HepG2 (cell line): ENCODE measurements at regions not wholly inside any gene's neighbourhood (a gene's known extent, or its start where the extent isn't known, plus 50 kb on each side); places are given as distances from the start of the nearest gene placed in this dataset.

Experiments used
- EED ChIP-seq: sonication (generic); formaldehyde crosslinking; IDR thresholded peaks from 2 replicates; pipeline ENCODE4 v1.5.0; 2020; ENCODE audit warnings: mild to moderate bottlenecking, missing genetic modification reagents
- KDM2A ChIP-seq: sonication (generic); formaldehyde crosslinking; IDR thresholded peaks from 2 replicates; pipeline ENCODE4 v1.4.0; 2020; ENCODE audit warnings: low read depth, missing genetic modification reagents, borderline replicate concordance
- KMT2A ChIP-seq: sonication (generic); formaldehyde crosslinking; IDR thresholded peaks from 2 replicates; pipeline ENCODE4 v1.4.0; 2020; ENCODE audit warnings: missing genetic modification reagents
- LRRFIP1 ChIP-seq: sonication (generic); formaldehyde crosslinking; conservative IDR thresholded peaks from 2 replicates; pipeline ENCODE4 v1.4.0; 2020; ENCODE audit warnings: missing genetic modification reagents
- MATR3 ChIP-seq: sonication (generic); formaldehyde crosslinking; IDR thresholded peaks from 2 replicates; pipeline ENCODE4 v1.4.0; 2020; ENCODE audit warnings: missing genetic modification reagents
- TGIF2 ChIP-seq: IDR thresholded peaks from 2 replicates; pipeline ENCODE4 v1.6.1; 2016; ENCODE audit warnings: control low read depth, missing compliant biosample characterization
- ZHX2 ChIP-seq, 2 experiments: sonication (generic) in 1 of 2; formaldehyde crosslinking in 1 of 2; IDR thresholded peaks; 2 replicates each; pipeline versions ENCODE4 v1.6.1 to v1.9.0; 2014 to 2022; ENCODE audit warnings: antibody characterized with exemption in 1 of 2, borderline replicate concordance in 1 of 2, inconsistent platforms in 1 of 2, low read depth in 1 of 2, missing genetic modification reagents in 1 of 2
- ZNF34 ChIP-seq: sonication (generic); formaldehyde crosslinking; IDR thresholded peaks from 2 replicates; pipeline ENCODE4 v1.4.0; 2020; ENCODE audit warnings: mild to moderate bottlenecking, missing genetic modification reagents, borderline replicate concordance
- ZNF432 ChIP-seq: sonication (generic); formaldehyde crosslinking; IDR thresholded peaks from 2 replicates; pipeline ENCODE4 v1.5.0; 2020; ENCODE audit warnings: missing genetic modification reagents, mild to moderate bottlenecking, borderline replicate concordance
- ZNF460 ChIP-seq: sonication (generic); formaldehyde crosslinking; IDR thresholded peaks from 2 replicates; pipeline ENCODE4 v1.5.1; 2020; ENCODE audit warnings: missing genetic modification reagents, mild to moderate bottlenecking, borderline replicate concordance
- ZNF576 ChIP-seq: sonication (generic); formaldehyde crosslinking; IDR thresholded peaks from 2 replicates; pipeline ENCODE4 v1.4.0; 2020; ENCODE audit warnings: mild to moderate bottlenecking, missing genetic modification reagents
- ZNF720 ChIP-seq: sonication (generic); formaldehyde crosslinking; IDR thresholded peaks from 2 replicates; pipeline ENCODE4 v1.4.0; 2020; ENCODE audit warnings: missing genetic modification reagents
- TF ChIP-seq, protein P1 (sequence below): sonication (generic); formaldehyde crosslinking; IDR thresholded peaks from 2 replicates; pipeline ENCODE4 v1.5.1; 2020; ENCODE audit warnings: missing genetic modification reagents, mild to moderate bottlenecking, borderline replicate concordance
- TF ChIP-seq, protein P2 (sequence below): sonication (generic); formaldehyde crosslinking; IDR thresholded peaks from 2 replicates; pipeline ENCODE4 v1.4.0; 2020; ENCODE audit warnings: mild to moderate bottlenecking, missing genetic modification reagents
- TF ChIP-seq, protein P3 (sequence below): sonication (generic); formaldehyde crosslinking; IDR thresholded peaks from 2 replicates; pipeline ENCODE4 v1.5.0; 2020; ENCODE audit warnings: missing genetic modification reagents, mild to moderate bottlenecking, borderline replicate concordance

DNA sequence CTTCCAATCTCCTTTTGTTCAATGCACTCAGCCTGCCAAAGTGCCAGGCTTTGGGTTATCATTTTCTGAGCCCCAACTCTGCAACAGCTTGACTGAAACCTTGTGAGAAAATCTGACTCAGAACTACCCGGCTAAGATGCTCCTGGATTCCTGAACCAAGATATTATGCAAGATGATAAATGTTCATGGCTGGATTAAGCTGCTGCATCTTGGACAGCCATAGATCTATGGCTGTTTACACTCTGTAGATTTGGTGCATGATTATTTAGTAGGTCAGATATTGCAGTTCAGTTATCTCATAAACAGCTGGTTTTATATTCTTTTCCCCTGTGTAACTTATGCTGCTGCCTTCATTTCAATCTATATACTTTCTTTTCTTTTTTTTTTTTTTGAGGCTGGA lies 243.5 kb downstream of the GATA3 start (continued):
- TF ChIP-seq, protein P1, sequence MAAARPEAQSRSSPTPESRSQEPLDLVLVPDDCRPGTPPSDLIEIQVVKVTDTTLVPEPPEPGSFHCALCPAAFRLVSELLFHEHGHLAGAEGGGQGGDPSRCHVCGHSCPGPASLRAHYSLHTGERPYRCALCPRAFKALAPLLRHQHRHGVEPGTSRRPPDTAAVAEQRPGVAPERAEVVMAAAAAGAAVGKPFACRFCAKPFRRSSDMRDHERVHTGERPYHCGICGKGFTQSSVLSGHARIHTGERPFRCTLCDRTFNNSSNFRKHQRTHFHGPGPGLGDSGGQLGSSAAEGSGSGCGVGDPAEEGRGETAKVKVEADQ (CRISPR knock-in tag): no peak
- TF ChIP-seq ZHX2 (IDR thresholded peaks at IDR 0.05; ENCODE audit: low read depth): no peak
- no peak for TF ChIP-seq ZHX2 (CRISPR knock-in tag; IDR thresholded peaks at IDR 0.05; ENCODE audit: borderline replicate concordance)
- no peak for TF ChIP-seq MATR3 (CRISPR knock-in tag)
- TF ChIP-seq, protein P2, sequence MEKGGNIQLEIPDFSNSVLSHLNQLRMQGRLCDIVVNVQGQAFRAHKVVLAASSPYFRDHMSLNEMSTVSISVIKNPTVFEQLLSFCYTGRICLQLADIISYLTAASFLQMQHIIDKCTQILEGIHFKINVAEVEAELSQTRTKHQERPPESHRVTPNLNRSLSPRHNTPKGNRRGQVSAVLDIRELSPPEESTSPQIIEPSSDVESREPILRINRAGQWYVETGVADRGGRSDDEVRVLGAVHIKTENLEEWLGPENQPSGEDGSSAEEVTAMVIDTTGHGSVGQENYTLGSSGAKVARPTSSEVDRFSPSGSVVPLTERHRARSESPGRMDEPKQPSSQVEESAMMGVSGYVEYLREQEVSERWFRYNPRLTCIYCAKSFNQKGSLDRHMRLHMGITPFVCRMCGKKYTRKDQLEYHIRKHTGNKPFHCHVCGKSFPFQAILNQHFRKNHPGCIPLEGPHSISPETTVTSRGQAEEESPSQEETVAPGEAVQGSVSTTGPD: no peak
- TF ChIP-seq ZNF34 (CRISPR knock-in tag): no peak
- no peak for TF ChIP-seq ZNF432
- no peak for TF ChIP-seq ZNF460 (CRISPR knock-in tag)
- no peak for TF ChIP-seq ZNF576
- TF ChIP-seq KDM2A (CRISPR knock-in tag): no peak
- no peak for TF ChIP-seq ZNF720 (CRISPR knock-in tag)
- no peak for TF ChIP-seq KMT2A (CRISPR knock-in tag)
- no peak for TF ChIP-seq TGIF2
- TF ChIP-seq, protein P3, sequence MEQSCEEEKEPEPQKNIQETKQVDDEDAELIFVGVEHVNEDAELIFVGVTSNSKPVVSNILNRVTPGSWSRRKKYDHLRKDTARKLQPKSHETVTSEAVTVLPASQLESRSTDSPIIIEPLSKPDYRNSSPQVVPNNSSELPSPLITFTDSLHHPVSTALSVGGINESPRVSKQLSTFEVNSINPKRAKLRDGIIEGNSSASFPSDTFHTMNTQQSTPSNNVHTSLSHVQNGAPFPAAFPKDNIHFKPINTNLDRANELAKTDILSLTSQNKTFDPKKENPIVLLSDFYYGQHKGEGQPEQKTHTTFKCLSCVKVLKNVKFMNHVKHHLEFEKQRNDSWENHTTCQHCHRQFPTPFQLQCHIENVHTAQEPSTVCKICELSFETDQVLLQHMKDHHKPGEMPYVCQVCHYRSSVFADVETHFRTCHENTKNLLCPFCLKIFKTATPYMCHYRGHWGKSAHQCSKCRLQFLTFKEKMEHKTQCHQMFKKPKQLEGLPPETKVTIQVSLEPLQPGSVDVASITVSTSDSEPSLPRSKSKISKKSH: no peak
- TF ChIP-seq LRRFIP1 (CRISPR knock-in tag): no peak
- TF ChIP-seq EED: no peak
